GM03348 (cell line): ENCODE measurements at regions not wholly inside any gene's neighbourhood (a gene's known extent, or its start where the extent isn't known, plus 50 kb on each side); places are given as distances from the start of the nearest gene placed in this dataset.

Experiments
- DNase-seq: peaks from one replicate; pipeline ENCODE4 v3.0.0; 2012; ENCODE audit warnings: low spot score

- no peak for DNase-seq
Measured at GRCh38 chr2:156087875-156088274, 244.6 kb downstream of the NR4A2 start.

- no peak for DNase-seq
Measured at GRCh38 chr2:156083763-156084493, 248.6 kb downstream of the NR4A2 start.

DNA sequence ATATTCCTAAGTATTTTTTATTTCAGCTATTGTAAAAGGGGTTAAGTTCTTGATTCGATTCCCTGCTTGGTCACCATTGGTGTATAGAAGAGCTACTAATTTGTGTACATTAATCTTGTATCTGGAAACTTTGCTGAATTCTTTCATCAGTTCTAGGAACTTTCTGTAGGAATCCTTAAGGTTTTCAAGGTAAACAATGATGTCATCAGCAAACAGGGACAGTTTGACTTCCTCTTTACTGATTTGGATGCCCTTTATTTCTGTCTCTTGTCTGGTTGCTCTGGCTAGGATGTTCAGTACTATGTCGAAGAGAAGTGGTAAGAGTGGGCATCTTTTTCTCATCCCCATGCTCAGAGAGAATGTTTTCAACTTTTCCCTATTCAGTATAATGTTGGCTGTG, 252.7 kb downstream of the NR4A2 start:
- DNase-seq = no peak

- DNase-seq = no peak
Measured at GRCh38 chr2:156077041-156077742, 255.3 kb downstream of the NR4A2 start.

- no peak for DNase-seq
Measured at GRCh38 chr2:156065912-156066311, 266.6 kb downstream of the NR4A2 start.

DNA sequence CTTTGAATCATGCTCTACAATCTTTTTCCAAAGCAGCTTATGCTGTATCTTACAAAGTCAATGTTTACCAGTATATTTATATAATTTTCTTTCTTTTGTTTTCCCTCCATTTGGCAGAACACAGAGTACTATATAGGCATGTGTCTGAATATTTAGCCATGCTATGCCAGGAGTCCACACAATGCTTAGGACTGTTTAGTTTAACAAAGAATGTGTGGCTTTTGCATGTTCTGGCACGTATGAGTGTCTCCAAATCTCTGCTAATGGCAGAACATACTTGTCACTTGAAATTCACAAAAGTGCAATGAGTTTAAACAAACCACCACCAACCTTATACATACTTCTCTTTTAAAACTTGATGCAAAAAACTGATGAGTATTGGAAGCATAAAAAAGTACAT, 268.0 kb downstream of the NR4A2 start:
- no peak for DNase-seq

DNA sequence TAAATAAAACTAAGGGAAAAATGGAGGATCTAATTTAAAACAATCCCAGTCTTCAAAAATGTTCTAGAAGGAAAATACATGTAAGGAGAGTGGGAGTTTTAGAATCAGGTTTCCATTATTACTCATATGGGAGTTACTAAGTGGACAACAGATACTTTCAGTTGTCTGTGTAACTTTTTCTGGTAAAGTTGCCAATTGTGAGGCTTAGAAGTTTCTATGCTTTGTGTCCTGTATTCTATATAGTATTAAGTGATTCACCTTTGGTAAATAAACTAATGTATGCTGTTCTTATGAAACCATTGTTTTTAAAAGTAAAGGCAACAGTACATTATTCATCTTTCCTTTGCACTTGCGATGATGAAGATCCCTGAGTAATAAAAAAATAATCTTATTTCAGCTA, 274.9 kb downstream of the NR4A2 start:
- no peak for DNase-seq

DNA sequence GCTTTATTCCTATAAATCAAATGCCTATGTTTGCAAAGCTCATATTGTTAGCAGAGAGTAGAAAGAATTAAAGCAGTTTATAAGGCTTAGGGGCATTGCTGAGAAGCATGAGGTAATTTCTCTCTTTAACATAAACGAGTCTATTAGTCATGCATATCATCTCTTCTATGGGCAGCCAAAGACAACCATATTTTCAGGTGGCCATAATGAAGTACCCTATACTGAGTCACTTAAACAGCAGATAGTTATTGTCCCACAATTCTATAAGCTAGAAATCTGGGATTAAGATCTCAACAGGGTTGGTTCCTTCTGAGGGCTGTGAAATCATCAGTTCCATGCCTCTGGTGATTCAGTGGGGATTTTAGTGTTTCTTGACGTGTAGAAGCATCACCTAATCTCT, 277.5 kb downstream of the NR4A2 start:
- no peak for DNase-seq

- no peak for DNase-seq
Measured at GRCh38 chr2:156046900-156047299, 285.6 kb downstream of the NR4A2 start.

- DNase-seq = no peak
Measured at GRCh38 chr2:156042895-156043294, 289.6 kb downstream of the NR4A2 start.

- no peak for DNase-seq
Measured at GRCh38 chr2:156038021-156038420, 294.5 kb downstream of the NR4A2 start.

GRCh38 chr2:156037482-156037881, 295.0 kb downstream of the NR4A2 start:
- no peak for DNase-seq

GRCh38 chr2:156031121-156031520, 301.4 kb downstream of the NR4A2 start:
- no peak for DNase-seq

GRCh38 chr2:156023229-156023869, 309.2 kb downstream of the NR4A2 start:
- DNase-seq = no peak

- no peak for DNase-seq
Measured at GRCh38 chr2:156021146-156022040, 311.1 kb downstream of the NR4A2 start.

- DNase-seq = no peak
Measured at GRCh38 chr2:156019341-156019740, 313.2 kb downstream of the NR4A2 start.

GRCh38 chr2:156017341-156017885, 315.1 kb downstream of the NR4A2 start:
- DNase-seq = no peak

DNA sequence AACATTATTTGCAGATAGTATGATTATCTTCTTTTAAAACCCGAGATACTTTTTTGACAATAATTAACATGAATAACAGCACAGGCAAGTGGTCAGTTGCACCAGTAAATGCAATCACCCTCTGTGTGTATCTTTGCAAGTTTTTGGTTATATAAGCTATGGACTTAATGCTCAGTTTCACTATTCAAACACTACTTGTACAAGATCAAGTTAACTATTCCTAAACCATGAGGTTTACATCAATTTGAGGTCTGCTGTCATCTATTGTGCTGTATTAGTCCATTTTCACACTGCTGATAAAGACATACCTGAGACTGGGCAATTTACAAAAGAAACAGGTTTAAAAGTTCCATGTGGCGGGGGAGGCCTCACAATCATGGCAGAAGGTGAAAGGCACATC, 323.2 kb downstream of the NR4A2 start:
- DNase-seq = no peak

DNA sequence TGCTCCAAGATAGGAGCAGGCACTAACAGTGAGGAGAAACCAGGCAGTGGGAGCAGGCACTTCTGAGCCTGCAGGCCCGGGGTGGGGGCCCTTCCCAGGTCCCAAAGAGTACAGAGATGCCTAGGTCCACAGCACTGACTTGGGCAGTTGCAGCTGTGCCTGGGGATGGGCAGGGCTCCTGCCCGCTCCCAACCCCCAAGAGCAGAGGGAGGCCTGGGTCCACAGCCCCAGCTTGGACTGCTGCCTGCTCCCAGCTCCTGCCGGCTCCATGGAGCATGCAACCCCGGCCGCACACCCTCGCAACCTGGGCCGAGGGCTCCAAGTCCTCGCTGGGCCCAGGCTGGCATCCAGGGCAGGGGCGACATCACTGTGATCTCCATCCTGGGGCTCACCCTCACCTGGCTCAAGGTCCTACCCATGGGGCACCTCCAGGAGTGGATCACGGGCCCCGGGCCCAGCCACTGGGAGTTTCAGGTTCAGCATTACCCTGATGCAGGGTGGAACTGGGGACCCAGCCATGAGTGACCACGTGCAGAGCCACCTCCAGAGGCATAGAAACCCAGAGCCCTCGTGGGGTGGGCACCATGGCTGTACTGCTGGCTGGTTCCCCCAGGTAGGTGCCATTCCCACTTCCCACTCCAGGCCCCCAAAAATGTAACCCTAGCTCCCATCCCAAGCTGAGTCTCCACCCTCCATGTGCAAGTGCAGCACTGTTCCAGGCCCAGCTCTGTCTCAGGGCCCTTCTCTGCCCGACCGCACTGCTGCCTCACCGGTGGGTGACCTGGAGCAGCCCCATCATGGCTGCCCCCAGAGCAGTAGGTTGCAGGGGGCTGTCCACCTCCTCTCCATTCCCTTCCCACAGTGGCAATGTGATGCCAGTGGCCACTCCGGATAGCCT, 325.6 kb downstream of the NR4A2 start:
- no peak for DNase-seq

- DNase-seq = no peak
Measured at GRCh38 chr2:156005999-156006712, 326.4 kb downstream of the NR4A2 start.
